Endodermal cell (in vitro differentiated cells): ENCODE measurements at regions not wholly inside any gene's neighbourhood (a gene's known extent, or its start where the extent isn't known, plus 50 kb on each side); places are given as distances from the start of the nearest gene placed in this dataset.

Experiments used
- DNase-seq: peaks from one replicate; pipeline ENCODE4 v3.0.0-alpha.2; 2017
- H3K27ac ChIP-seq: 2 replicates; pipeline ENCODE4 v1.5.1; 2013; ENCODE audit warnings: mild to moderate bottlenecking, low read depth, low read length, moderate library complexity
- H3K27me3 ChIP-seq: 2 replicates; pipeline ENCODE4 v1.6.1; 2013; ENCODE audit warnings: mild to moderate bottlenecking, low read length, moderate library complexity; ENCODE audit not compliant: insufficient read depth, control insufficient read depth, poor library complexity, severe bottlenecking
- H3K36me3 ChIP-seq: 2 replicates; pipeline ENCODE4 v1.7.0; 2013; ENCODE audit warnings: mild to moderate bottlenecking, low read length, moderate library complexity; ENCODE audit not compliant: control insufficient read depth, insufficient read depth
- H3K4me1 ChIP-seq: one replicate; pipeline ENCODE4 v1.7.0; 2013; ENCODE audit warnings: low read length; ENCODE audit not compliant: control insufficient read depth, insufficient read depth
- H3K4me3 ChIP-seq: 2 replicates; pipeline ENCODE4 v1.5.1; 2013; ENCODE audit warnings: mild to moderate bottlenecking, low read length, moderate library complexity
- H3K9ac ChIP-seq: 2 replicates; pipeline ENCODE4 v1.6.1; 2013; ENCODE audit warnings: mild to moderate bottlenecking, low read length, moderate library complexity; ENCODE audit not compliant: poor library complexity, severe bottlenecking; ENCODE audit errors: extremely low read depth
- H3K9me3 ChIP-seq: 2 replicates; pipeline ENCODE4 v1.6.1; 2013; ENCODE audit warnings: mild to moderate bottlenecking, low read length, moderate library complexity; ENCODE audit not compliant: control insufficient read depth
- H3K27ac Mint-ChIP-seq: 2 replicates; pipeline ENCODE4 v1.8.0; 2020; ENCODE audit warnings: mixed read lengths
- H3K27me3 Mint-ChIP-seq: 2 replicates; pipeline ENCODE4 v1.8.0; 2021; ENCODE audit warnings: mild to moderate bottlenecking, mixed read lengths; ENCODE audit not compliant: insufficient read depth
- H3K36me3 Mint-ChIP-seq: 2 replicates; pipeline ENCODE4 v1.8.0; 2020; ENCODE audit warnings: low read depth, mixed read lengths
- H3K4me1 Mint-ChIP-seq: 2 replicates; pipeline ENCODE4 v1.8.0; 2020; ENCODE audit warnings: mixed read lengths
- H3K4me3 Mint-ChIP-seq: 2 replicates; pipeline ENCODE4 v1.8.0; 2020; ENCODE audit warnings: mild to moderate bottlenecking, moderate library complexity, mixed read lengths
- H3K9me3 Mint-ChIP-seq: 2 replicates; pipeline ENCODE4 v1.8.0; 2020; ENCODE audit warnings: mild to moderate bottlenecking, mixed read lengths
- WGBS, 2 experiments: methylation state at CpG; one replicate each; pipeline versions ENCODE4 v1.1.5 to v1.1.7; 2013; ENCODE audit warnings: missing lambda C conversion rate in 2 of 2, mixed read lengths in 1 of 2; ENCODE audit not compliant: insufficient coverage in 1 of 2, insufficient read length in 1 of 2; 5-methylcytosine and 5-hydroxymethylcytosine counted together
- TF ChIP-seq, protein P1 (sequence below): fragments of 200-600 bp; sonication (generic); conservative IDR thresholded peaks from 2 replicates; pipeline ENCODE4 v1.5.0; 2021; ENCODE audit warnings: antibody characterized with exemption, mild to moderate bottlenecking

DNA sequence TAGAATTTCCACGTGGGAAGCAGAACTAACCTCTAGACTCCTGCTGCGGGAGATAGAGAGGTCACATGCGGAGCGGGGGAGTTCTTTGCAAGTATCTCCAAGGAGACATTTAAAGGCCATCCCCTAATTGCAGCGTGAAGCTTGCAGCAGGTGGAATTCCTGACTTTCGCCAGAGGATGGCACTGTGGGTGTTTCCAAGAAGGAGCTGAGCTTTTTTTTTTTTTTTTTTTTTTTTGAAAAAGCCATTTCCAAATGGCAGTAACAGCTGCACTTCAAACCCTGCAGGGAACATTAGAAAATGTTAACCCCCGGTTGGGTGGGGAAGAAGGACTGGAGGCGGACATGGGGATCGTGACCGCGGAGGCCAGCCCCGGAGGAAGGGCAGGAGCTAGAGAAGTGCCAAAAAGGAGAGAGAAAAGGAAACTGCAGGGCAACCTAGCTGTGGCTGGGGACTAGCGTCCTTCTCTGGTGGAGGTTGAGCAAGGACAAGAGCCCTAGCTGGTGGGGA lies 487.7 kb downstream of the TYW1 start:
- Mint-ChIP-seq H3K36me3 (no peaks in the 10 kb centered on the region), H3K27ac (peak overlapping the region; percentile 71), H3K27me3 (peaks cover 2% of the 10 kb centered on the region), H3K4me3 (peak overlapping the region; percentile 42), H3K4me1 (peaks cover 10% of the 10 kb centered on the region), H3K9me3 (peaks cover 11% of the 10 kb centered on the region)
- TF ChIP-seq, protein P1, sequence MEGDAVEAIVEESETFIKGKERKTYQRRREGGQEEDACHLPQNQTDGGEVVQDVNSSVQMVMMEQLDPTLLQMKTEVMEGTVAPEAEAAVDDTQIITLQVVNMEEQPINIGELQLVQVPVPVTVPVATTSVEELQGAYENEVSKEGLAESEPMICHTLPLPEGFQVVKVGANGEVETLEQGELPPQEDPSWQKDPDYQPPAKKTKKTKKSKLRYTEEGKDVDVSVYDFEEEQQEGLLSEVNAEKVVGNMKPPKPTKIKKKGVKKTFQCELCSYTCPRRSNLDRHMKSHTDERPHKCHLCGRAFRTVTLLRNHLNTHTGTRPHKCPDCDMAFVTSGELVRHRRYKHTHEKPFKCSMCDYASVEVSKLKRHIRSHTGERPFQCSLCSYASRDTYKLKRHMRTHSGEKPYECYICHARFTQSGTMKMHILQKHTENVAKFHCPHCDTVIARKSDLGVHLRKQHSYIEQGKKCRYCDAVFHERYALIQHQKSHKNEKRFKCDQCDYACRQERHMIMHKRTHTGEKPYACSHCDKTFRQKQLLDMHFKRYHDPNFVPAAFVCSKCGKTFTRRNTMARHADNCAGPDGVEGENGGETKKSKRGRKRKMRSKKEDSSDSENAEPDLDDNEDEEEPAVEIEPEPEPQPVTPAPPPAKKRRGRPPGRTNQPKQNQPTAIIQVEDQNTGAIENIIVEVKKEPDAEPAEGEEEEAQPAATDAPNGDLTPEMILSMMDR = peak; percentile 90
- 6 to 10% methylated on average over 4 to 13 of the region's 13 CpGs for WGBS, 2 experiments
- Histone ChIP-seq H3K27ac (no peak overlapping the region), H3K4me1 (no peaks in the 10 kb centered on the region), H3K9me3 (no peaks in the 10 kb centered on the region), H3K27me3 (no peaks in the 10 kb centered on the region), H3K9ac (no peak overlapping the region), H3K4me3 (peak overlapping the region; percentile 36), H3K36me3 (no peaks in the 10 kb centered on the region)
- DNase-seq = peak; percentile 92

DNA sequence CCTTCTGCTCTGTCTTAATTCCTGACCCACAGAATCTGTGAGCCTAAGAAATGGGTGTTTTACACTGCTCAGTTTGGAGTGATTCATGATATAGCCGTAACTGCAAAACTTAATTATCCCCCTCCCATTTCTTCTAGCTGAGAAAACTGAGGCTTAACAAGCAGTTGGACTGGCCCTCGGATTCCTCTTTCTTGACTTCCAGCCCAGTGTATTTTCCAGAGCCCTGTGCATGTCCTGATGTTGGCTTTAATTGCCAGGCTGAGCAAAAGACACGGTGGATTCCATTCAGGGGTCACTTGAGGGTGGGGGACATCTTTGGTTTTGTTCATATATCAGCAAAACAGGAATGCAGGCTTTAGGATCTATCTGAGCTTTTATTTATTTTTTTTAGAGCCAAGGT lies 489.8 kb downstream of the TYW1 start:
- Histone ChIP-seq H3K36me3 (no peaks in the 10 kb centered on the region), H3K4me3 (no peak overlapping the region), H3K27me3 (no peaks in the 10 kb centered on the region), H3K4me1 (no peaks in the 10 kb centered on the region), H3K9ac (no peak overlapping the region), H3K9me3 (no peaks in the 10 kb centered on the region), H3K27ac (no peak overlapping the region)
- TF ChIP-seq, protein P1 = no peak
- WGBS, 2 experiments = 90 to 94% methylated on average over 2 to 3 of the region's 3 CpGs
- peaks cover 9% of the 10 kb centered on the region for H3K27me3 Mint-ChIP-seq
- H3K4me1 Mint-ChIP-seq = peaks cover 10% of the 10 kb centered on the region
- peaks cover 21% of the 10 kb centered on the region for H3K9me3 Mint-ChIP-seq
- no peak overlapping the region for H3K27ac Mint-ChIP-seq
- H3K4me3 Mint-ChIP-seq = no peak overlapping the region
- H3K36me3 Mint-ChIP-seq = peaks cover 3% of the 10 kb centered on the region
- no peak for DNase-seq

DNA sequence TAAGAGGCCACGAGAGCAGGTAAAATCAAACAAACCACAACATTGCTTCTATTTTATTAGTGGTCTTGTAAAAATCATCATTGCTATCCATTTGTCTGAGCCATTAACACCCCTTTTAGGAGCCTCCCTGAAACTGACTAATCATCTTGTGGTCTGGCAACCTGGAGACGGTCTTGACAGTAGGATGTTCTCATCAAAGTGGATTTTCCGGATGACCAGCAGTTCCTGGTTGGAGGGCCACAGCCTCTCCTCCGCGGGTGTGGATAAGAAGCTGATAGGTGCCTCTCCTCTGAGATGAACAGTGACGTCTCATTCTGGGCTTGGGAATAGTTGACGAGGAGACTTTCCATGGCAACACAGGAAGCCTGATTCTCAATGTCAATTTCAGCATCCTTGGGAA lies 490.7 kb downstream of the TYW1 start:
- no peak for DNase-seq
- H3K9me3 Mint-ChIP-seq = peaks cover 23% of the 10 kb centered on the region
- Histone ChIP-seq H3K4me1 (no peaks in the 10 kb centered on the region), H3K9ac (no peak overlapping the region), H3K27ac (no peak overlapping the region), H3K36me3 (no peaks in the 10 kb centered on the region), H3K27me3 (no peaks in the 10 kb centered on the region), H3K4me3 (no peak overlapping the region), H3K9me3 (no peaks in the 10 kb centered on the region)
- H3K4me1 Mint-ChIP-seq = peaks cover 10% of the 10 kb centered on the region
- TF ChIP-seq, protein P1 = no peak
- no peak overlapping the region for H3K4me3 Mint-ChIP-seq
- no peak overlapping the region for H3K27ac Mint-ChIP-seq
- peaks cover 3% of the 10 kb centered on the region for H3K36me3 Mint-ChIP-seq
- WGBS, 2 experiments = 91 to 93% methylated on average over 5 to 7 of the region's 7 CpGs
- peaks cover 9% of the 10 kb centered on the region for H3K27me3 Mint-ChIP-seq
